HEK293T (cell line): ENCODE measurements at regions not wholly inside any gene's neighbourhood (a gene's known extent, or its start where the extent isn't known, plus 50 kb on each side); places are given as distances from the start of the nearest gene placed in this dataset.

ENCODE experiments used
- ARNT ChIP-seq: fragments of 450-650 bp; IDR thresholded peaks from 2 replicates; pipeline ENCODE4 v1.6.1; 2017; ENCODE audit warnings: mild to moderate bottlenecking
- BHLHE40 ChIP-seq: fragments of 450-650 bp; IDR thresholded peaks from 2 replicates; pipeline ENCODE4 v1.6.1; 2016; ENCODE audit warnings: mild to moderate bottlenecking, moderate library complexity, borderline replicate concordance
- CTBP1 ChIP-seq: fragments of 450-650 bp; IDR thresholded peaks from 2 replicates; pipeline ENCODE4 v1.6.1; 2016; ENCODE audit warnings: borderline replicate concordance
- ELF4 ChIP-seq: fragments of 450-650 bp; IDR thresholded peaks from 2 replicates; pipeline ENCODE4 v1.6.1; 2017; ENCODE audit warnings: antibody characterized with exemption
- FOXA1 ChIP-seq: fragments of 450-650 bp; IDR thresholded peaks from 2 replicates; pipeline ENCODE4 v1.6.1; 2016; ENCODE audit warnings: mild to moderate bottlenecking
- FOXK2 ChIP-seq: fragments of 450-650 bp; IDR thresholded peaks from 2 replicates; pipeline ENCODE4 v1.6.1; 2016; ENCODE audit warnings: mild to moderate bottlenecking
- FOXM1 ChIP-seq: fragments of 450-650 bp; IDR thresholded peaks from 2 replicates; pipeline ENCODE4 v1.6.1; 2017; ENCODE audit warnings: mild to moderate bottlenecking, borderline replicate concordance
- HDGF ChIP-seq: fragments of 450-650 bp; IDR thresholded peaks from 2 replicates; pipeline ENCODE4 v1.6.1; 2017; ENCODE audit warnings: antibody characterized with exemption, borderline replicate concordance
- LEF1 ChIP-seq: fragments of 450-650 bp; IDR thresholded peaks from 2 replicates; pipeline ENCODE4 v1.6.1; 2017; ENCODE audit warnings: mild to moderate bottlenecking, borderline replicate concordance
- NFRKB ChIP-seq: fragments of 450-650 bp; IDR thresholded peaks from 2 replicates; pipeline ENCODE4 v1.6.1; 2016; ENCODE audit warnings: mild to moderate bottlenecking, moderate library complexity
- SUZ12 ChIP-seq: fragments of 450-650 bp; IDR thresholded peaks from 2 replicates; pipeline ENCODE4 v1.6.1; 2016; ENCODE audit warnings: mild to moderate bottlenecking
- TARDBP ChIP-seq: fragments of 450-650 bp; IDR thresholded peaks from 2 replicates; pipeline ENCODE4 v1.6.1; 2016
- ZNF384 ChIP-seq: fragments of 450-650 bp; IDR thresholded peaks from 2 replicates; pipeline ENCODE4 v1.6.1; 2016

DNA sequence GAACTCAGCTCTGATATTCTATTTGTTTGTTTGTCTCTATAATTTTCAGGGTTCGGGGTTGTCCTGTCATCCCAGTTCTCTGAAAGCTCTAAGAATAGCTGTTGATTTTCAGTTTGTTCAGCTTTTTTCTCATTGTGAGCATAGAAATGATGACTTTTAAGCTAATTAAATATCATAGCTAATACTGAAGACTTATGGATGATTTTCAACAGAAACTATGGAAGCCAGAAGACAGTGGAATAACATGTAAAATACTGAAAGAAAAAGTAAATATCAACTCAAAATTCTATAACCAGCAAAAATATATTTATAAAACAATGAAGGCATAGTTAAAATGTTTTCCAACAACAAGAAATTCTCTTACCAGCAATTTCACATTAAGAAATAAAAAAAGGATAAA is 96.4 kb upstream of the ETV1 start:
- TF ChIP-seq CTBP1 (no peak), NFRKB (no peak), SUZ12 (no peak), TARDBP (no peak), LEF1 (no peak), BHLHE40 (no peak), FOXA1 (no peak), ZNF384 (no peak), ARNT (no peak), HDGF (no peak), FOXK2 (no peak), ELF4 (no peak), FOXM1 (no peak)
